ENCODE measurements at regions not wholly inside any gene's neighbourhood (a gene's known extent, or its start where the extent isn't known, plus 50 kb on each side); places are given as distances from the start of the nearest gene placed in this dataset.

GRCh38 chrX:109312757-109313156, 169.1 kb downstream of the GUCY2F start:
- no peak for DNase-seq (ENCODE audit: low read depth, low spot score)
- no peak overlapping the region for H3K4me3 ChIP-seq (ENCODE audit: low read length)

DNA sequence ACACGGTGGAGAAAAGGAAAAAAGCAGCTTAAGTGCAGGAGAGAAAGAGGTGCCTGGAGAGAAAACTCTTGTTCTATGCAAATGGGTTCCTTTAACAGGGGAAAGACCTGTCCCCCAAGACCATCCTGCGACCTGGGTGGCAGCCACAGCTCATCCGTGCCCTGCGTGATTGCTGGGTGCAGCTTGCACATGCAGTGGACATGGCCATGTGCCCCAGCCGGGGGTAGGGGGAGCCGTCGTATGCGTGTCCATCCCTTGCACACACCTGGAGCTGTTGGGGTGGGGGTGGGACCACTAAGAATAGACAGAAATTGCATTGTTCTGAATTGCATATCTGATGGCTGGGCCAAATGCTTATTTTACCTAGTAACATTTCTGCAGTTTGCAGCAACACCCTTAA, 171.9 kb downstream of the GUCY2F start:
- no peak for DNase-seq (ENCODE audit: low read depth, low spot score)

DNA sequence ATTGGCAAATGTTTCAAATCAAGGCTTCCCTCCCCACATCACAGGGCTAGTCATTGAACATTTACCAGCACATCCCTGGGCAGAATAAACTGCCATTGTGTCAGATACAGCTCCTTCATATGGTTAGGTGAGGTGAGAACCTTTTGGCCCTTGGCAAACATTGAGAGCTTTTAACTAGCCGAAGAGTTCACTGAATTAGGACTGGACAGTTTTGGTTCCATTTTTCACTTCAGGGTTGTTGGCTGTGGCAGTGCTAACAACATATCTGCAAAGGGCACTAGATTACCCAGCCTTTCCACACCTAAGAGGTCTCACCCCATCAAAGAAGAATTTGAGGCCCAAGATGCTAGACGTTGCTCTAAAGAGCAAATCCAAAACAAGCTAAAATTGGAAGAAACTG, 180.7 kb downstream of the GUCY2F start:
- DNase-seq (ENCODE audit: low read depth, low spot score), result no peak
- H3K4me3 ChIP-seq (ENCODE audit: low read length), result no peak overlapping the region

More for the DNA sequence above, 171.9 kb downstream of the GUCY2F start:
- H3K4me3 ChIP-seq (ENCODE audit: low read length), result no peak overlapping the region

- no peak for DNase-seq (ENCODE audit: low read depth, low spot score)
- no peak overlapping the region for H3K4me3 ChIP-seq (ENCODE audit: low read length)
Measured at GRCh38 chrX:109300415-109300814, 181.5 kb downstream of the GUCY2F start.

- no peak overlapping the region for H3K4me3 ChIP-seq (ENCODE audit: low read length)
- DNase-seq (ENCODE audit: low read depth, low spot score), result no peak
Measured at GRCh38 chrX:109299091-109299490, 182.8 kb downstream of the GUCY2F start.

GRCh38 chrX:109294097-109294814, 187.6 kb downstream of the GUCY2F start:
- DNase-seq (ENCODE audit: low read depth, low spot score), result no peak
- no peak overlapping the region for H3K4me3 ChIP-seq (ENCODE audit: low read length)

DNA sequence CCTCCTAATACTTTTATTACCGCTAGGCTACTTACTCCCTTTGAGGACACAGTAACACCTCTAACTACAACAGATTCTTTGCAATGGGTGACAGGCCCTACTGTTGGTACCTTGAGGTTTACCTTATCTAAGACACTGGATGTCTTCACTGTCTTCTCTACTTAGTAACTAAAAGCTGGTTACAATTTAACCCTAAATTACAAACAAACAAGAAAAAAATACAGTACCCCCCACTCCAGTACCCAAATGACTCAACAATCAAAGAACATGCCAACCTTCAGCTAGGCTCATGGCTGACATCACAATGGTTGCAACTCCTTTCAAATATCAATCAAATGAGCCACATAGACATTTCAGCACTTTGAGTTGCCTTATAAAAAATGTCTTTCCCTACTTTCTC, 198.0 kb downstream of the GUCY2F start:
- H3K4me3 ChIP-seq (ENCODE audit: low read length), result no peak overlapping the region
- DNase-seq (ENCODE audit: low read depth, low spot score), result no peak

DNA sequence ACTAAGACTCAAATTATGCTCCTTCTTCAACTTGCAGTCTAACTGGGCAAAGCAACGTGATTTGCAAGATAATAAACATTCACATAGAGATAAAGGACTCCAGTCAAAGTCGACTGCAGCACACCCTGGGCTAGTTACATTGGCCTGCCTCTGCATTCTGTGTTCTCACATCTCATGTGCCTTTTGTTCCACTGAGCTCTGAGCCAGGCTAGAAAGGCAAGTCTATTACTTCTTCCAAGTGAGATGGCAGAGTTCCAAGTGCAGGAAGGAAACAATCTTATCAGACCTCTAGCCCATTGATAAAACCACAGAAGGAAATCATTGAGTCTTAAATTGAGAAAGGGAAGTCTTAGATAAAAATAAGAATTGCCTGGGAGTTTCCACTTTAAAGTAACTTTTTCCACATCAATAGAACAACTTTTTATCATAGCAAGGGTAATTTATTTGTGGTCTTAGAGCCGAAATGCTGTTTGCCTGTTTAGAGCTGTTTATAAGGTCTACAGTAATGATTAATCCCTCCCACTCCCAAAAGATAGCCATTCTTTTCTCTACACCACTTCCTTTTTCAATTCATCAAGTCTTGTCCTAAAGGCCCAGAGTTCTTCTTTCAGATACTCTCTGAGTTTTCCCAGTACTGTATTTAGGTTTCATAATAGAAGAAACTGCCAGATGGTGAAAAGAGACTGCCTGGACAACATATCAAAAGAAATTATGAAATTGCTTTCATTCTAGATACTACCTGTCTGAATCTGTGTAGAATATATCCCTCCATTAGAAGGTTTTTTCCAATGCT, 200.2 kb downstream of the GUCY2F start:
- DNase-seq (ENCODE audit: low read depth, low spot score), result peak; percentile 9

GRCh38 chrX:109274806-109275205, 207.1 kb downstream of the GUCY2F start:
- DNase-seq (ENCODE audit: low read depth, low spot score), result no peak

More for the DNA sequence above, 200.2 kb downstream of the GUCY2F start:
- no peak overlapping the region for H3K4me3 ChIP-seq (ENCODE audit: low read length)

DNA sequence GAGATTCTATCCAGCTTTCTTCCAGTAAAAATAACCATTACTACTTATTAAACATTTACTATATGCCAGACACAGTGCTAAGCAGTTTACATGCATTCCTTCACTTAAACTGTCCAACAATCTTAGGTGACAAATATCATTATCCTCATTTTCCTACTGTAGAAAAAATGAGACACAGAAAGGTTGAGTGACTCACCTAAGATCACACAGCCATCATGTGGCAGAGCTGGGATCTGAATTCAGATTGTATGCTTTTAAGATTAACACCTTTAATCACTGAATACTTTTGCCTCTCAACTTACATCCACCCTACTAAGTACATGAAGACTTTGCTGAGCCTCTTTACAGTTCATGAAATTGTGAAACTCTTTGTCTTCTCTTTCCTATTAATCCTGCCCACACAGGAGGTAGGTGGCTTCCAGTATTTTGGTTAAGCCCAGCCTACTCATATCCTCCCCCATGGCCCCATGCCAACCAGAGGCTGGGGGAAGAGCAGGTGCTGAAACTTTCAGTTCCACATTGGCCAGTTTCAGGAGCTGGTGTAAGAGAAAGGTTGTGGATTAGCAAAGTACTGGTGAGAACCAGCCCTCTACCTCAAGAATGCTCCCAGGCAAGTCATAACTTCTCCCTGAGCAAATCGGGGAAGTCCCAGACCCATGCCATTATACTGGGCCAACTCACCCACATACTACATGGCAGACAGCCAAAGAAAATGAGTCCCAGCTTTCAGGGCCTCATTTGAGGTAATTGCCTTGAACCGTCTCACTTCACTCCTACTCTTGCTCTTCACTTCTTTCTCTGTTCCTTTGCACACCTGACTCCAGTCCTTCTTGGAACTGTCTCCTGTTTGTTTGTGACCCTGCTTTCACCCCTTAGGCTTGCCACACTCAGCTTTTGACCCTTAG, 211.1 kb downstream of the GUCY2F start:
- no peak for DNase-seq (ENCODE audit: low read depth, low spot score)
- H3K4me3 ChIP-seq (ENCODE audit: low read length), result no peak overlapping the region

More at GRCh38 chrX:109274806-109275205, 207.1 kb downstream of the GUCY2F start:
- H3K4me3 ChIP-seq (ENCODE audit: low read length), result no peak overlapping the region

DNA sequence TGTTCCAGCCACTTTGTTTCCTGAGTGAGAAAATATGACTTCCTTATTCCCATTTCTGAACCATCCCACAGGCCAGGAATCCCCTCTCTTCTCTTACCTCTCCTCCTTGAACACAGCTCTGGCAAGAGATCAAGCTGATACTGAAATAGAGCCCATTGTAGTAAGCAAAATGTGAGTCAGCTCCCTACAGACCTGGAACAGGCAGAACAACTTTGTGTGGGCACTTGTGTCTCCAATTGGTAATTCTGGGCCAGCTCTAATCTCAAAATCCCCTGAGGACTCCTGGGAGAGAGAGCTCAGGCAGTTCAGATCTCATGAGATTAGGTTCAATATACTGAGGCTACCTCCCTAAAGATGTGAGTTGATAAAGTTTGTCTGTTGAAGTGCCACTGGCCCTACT, 213.5 kb downstream of the GUCY2F start:
- H3K4me3 ChIP-seq (ENCODE audit: low read length), result no peak overlapping the region
- DNase-seq (ENCODE audit: low read depth, low spot score), result no peak

GRCh38 chrX:109266034-109266433, 215.9 kb downstream of the GUCY2F start:
- H3K4me3 ChIP-seq (ENCODE audit: low read length), result no peak overlapping the region
- no peak for DNase-seq (ENCODE audit: low read depth, low spot score)

- H3K4me3 ChIP-seq (ENCODE audit: low read length), result no peak overlapping the region
- no peak for DNase-seq (ENCODE audit: low read depth, low spot score)
Measured at GRCh38 chrX:109264878-109265277, 217.0 kb downstream of the GUCY2F start.

GRCh38 chrX:109261279-109261678, 220.6 kb downstream of the GUCY2F start:
- H3K4me3 ChIP-seq (ENCODE audit: low read length), result no peak overlapping the region
- DNase-seq (ENCODE audit: low read depth, low spot score), result no peak

DNA sequence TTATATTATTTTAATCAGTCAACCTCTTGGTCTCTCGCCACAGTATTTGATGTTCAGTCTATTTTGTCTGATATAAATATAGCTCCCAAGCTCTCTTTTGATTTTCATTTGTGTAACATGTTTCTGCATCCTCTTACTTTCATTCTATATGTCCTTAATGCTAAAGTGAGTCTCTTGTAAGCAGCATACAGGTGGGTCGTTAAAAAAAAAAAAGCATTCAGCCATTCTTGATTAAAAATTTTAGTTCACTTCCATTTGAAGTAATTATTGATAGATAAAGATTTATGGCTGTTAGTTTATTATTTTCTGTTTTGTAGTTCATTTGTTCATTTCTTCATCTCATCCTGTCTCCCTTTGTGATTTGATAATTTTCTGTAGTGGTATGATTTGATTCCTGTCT, 229.1 kb downstream of the GUCY2F start:
- DNase-seq (ENCODE audit: low read depth, low spot score), result no peak
- no peak overlapping the region for H3K4me3 ChIP-seq (ENCODE audit: low read length)

DNA sequence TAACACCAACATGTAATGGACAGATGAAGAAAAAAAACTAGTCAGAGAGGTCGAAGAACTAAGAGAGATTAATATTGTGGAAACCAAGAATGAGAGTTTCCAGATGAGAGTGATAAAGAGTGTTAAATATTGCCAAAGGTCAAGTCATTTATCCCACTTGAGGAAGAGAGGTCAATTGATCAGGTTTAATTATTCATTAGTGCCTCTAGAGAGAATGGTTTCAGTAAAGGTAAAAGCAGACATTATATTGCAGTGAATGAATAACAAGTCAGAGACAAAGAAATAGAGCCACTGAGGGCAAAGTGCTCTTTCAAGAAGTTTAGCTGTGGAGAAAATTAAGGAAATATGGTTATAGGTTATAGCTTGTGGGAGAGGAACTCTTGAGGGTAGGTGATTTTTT, 263.1 kb downstream of the GUCY2F start:
- no peak overlapping the region for H3K4me3 ChIP-seq (ENCODE audit: low read length)
- DNase-seq (ENCODE audit: low read depth, low spot score), result no peak

DNA sequence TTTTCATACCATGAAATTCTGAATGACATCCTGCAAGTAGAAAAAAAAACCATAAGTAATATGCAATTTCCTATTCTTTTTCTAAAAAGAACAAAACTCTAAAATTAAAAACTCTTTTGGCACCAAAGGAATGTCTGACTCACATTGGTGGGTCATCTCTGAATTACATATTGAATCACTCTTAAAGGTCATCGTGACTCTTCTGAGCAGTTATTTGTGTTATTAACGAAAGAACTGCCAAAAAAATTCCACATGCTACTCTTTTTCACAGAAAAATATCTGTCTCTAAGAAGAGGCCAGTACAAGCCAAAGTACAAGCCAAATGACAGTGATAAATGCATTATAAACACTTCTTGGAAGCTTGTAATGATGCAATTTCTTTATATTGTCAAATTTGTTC, 282.2 kb downstream of the GUCY2F start:
- no peak overlapping the region for H3K4me3 ChIP-seq (ENCODE audit: low read length)
- DNase-seq (ENCODE audit: low read depth, low spot score), result no peak

DNA sequence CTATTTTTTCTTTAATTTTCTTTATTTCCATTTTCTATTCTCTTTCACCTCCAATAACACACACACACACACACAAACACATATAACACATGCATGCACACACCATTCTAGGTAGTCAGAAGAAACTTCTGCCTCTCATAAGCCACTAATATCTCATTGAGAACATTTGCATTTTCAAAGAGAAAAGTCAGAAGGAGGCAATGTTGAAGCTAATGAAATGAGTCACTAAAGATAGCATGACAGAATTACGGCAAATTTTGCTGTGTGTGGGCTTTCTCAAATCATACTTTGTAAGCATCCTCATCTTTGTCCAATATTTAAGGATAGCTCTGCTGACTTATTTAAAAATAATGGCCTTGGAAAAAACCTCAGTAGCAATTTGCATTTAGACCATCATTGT, 291.3 kb downstream of the GUCY2F start:
- H3K4me3 ChIP-seq (ENCODE audit: low read length), result no peak overlapping the region
- no peak for DNase-seq (ENCODE audit: low read depth, low spot score)

DNA sequence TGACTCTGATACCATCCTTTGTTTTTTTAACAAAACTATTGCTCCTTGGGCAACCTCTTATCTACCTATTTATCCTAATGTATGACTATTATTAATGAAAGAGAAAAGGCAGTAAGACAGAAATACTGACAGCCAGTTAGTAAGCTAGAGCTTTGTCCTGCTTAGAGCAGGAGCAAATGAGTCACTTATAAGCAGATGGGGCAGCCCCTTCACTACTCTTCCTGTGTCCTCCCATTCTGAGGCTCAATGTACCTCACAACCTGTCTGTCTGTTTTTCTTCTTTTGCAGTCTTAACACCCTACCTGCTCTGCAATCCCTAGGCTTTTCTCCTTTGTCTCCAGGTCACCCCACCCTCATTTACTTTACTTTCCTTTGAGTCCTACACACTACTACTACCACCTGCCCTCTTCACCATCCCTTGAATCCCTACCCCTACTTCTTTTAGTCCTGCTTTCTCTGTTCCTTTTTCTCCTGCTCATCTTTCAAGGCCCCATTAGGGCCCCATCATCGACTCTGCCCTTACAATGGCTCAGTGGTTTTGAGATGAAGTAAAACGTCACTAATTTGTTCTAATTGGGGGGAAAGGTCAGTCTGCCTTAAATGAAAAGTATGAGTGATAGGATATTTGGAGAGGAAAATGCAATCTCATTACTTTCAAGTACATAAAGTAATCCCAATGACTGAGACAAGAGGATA, 294.3 kb downstream of the GUCY2F start:
- DNase-seq (ENCODE audit: low read depth, low spot score), result no peak
- H3K4me3 ChIP-seq (ENCODE audit: low read length), result no peak overlapping the region
